Gastrocnemius medialis (tissue), 4 donors: ENCODE measurements at regions not wholly inside any gene's neighbourhood (a gene's known extent, or its start where the extent isn't known, plus 50 kb on each side); places are given as distances from the start of the nearest gene placed in this dataset.

ENCODE experiments used
- ATAC-seq, 2 donors: fragments of 150-250 bp; one replicate each; pipeline ENCODE4 v1.9.1; 2016
- DNase-seq, 2 donors: peaks; one replicate each; pipeline ENCODE4 v3.0.0-alpha.2; 2019
- H3K27ac ChIP-seq, 4 donors: fragments of 200-600 bp; sonication (generic); 1 replicate in 1 of 4; 2 replicates in 3 of 4; pipeline ENCODE4 v1.5.1; 2016 to 2018; ENCODE audit warnings: mild to moderate bottlenecking in 2 of 4, moderate library complexity in 1 of 4
- H3K27me3 ChIP-seq, 3 donors: fragments of 200-600 bp; sonication (generic) in 2 of 3; 1 replicate in 1 of 3; 2 replicates in 2 of 3; pipeline versions ENCODE4 v1.5.1 to v1.6.0; 2016 to 2019; ENCODE audit warnings: mild to moderate bottlenecking in 1 of 3, moderate library complexity in 1 of 3
- H3K36me3 ChIP-seq, 2 donors: fragments of 200-600 bp; sonication (generic) in 1 of 2; one replicate each; pipeline ENCODE4 v1.5.1; 2017 to 2018
- H3K4me1 ChIP-seq, 2 donors: fragments of 200-600 bp; sonication (generic) in 1 of 2; one replicate each; pipeline ENCODE4 v1.5.1; 2016 to 2017; ENCODE audit warnings: mild to moderate bottlenecking in 2 of 2
- H3K4me3 ChIP-seq, 4 donors: fragments of 200-600 bp; sonication (generic) in 3 of 4; 1 replicate in 1 of 4; 2 replicates in 3 of 4; pipeline ENCODE4 v1.5.1; 2016 to 2019; ENCODE audit warnings: mild to moderate bottlenecking in 2 of 4
- H3K9me3 ChIP-seq, 3 donors: fragments of 200-600 bp; sonication (generic) in 2 of 3; 1 replicate in 1 of 3; 2 replicates in 2 of 3; pipeline ENCODE4 v1.5.1; 2016 to 2019
- CTCF ChIP-seq, 5 experiments: fragments of 450-650 bp in 3 of 5; fragments of 200-600 bp in 2 of 5; sonication (generic) in 2 of 5; IDR thresholded peaks in 4 of 5; conservative IDR thresholded peaks in 1 of 5; 1 replicate in 4 of 5; 2 replicates in 1 of 5; pipeline ENCODE4 v1.5.1; 2016 to 2019; ENCODE audit warnings: antibody characterized with exemption in 5 of 5, mild to moderate bottlenecking in 3 of 5, moderate library complexity in 3 of 5
- POLR2A ChIP-seq, 2 donors: fragments of 450-650 bp; IDR thresholded peaks; one replicate each; pipeline ENCODE4 v1.6.1; 2017; ENCODE audit warnings: antibody characterized with exemption in 2 of 2, mild to moderate bottlenecking in 2 of 2, moderate library complexity in 2 of 2
- in situ Hi-C, 4 donors: fragments of 200-750 bp; cut with MboI; loops; one replicate each; pipeline versions ENCODE4 v1.15.0 to v1.8.0; 2017; ENCODE audit warnings: low sequenced_read_pairs in 4 of 4
- intact Hi-C: fragments of 100-400 bp; cut with DNase I; formaldehyde crosslinking; loops from one replicate; pipeline ENCODE4 v1.15.1; 2023; ENCODE audit warnings: low total_unique reads
- microRNA-seq, 2 donors: library from miRNA; unstranded; fragments of <30 nt; microRNA quantifications; one replicate each; pipeline ENCODE4, GENCODE V29; 2016; ENCODE audit warnings: borderline replicate concordance in 2 of 2

GRCh38 chr2:207477896-207478295 is 51.9 kb upstream of the CREB1 start:
- Histone ChIP-seq H3K27ac (no peak overlapping the region), H3K4me3 (no peak overlapping the region), H3K9me3 (no peaks in the 10 kb centered on the region), H3K36me3 (no peaks in the 10 kb centered on the region), H3K27me3 (no peaks in the 10 kb centered on the region), H3K4me1 (peaks cover 4 to 9% of the 10 kb centered on the region in 2 donors)
- ATAC-seq (no peak), DNase-seq (no peak)
- TF ChIP-seq POLR2A (IDR thresholded peaks at IDR 0.05) = no peak
- no peak for TF ChIP-seq CTCF (IDR thresholded peaks at IDR 0.05 in 4 of 5, conservative IDR thresholded peaks at IDR 0.05 in 1 of 5)
- in situ Hi-C loops (loop anchor here (5.0 to 10.0 kb wide), 4 partner anchors 493 to 786 kb away; no protein-coding TSS in a partner anchor), intact Hi-C loops (loop anchor here (2.0 kb wide), 1 partner anchor 677 kb away; no protein-coding TSS in a partner anchor)

- Histone ChIP-seq H3K27me3 (no peaks in the 10 kb centered on the region), H3K9me3 (no peaks in the 10 kb centered on the region), H3K27ac (no peak overlapping the region), H3K4me1 (peaks cover 4 to 9% of the 10 kb centered on the region in 2 donors), H3K4me3 (no peak overlapping the region), H3K36me3 (no peaks in the 10 kb centered on the region)
- no peak for DNase-seq
- TF ChIP-seq CTCF (IDR thresholded peaks at IDR 0.05 in 4 of 5, conservative IDR thresholded peaks at IDR 0.05 in 1 of 5) (no peak), POLR2A (IDR thresholded peaks at IDR 0.05) (no peak)
- in situ Hi-C loops = loop anchor here (5.0 to 10.0 kb wide), 4 partner anchors 494 to 786 kb away; no protein-coding TSS in a partner anchor
- intact Hi-C loops = no loop called here
- ATAC-seq = no peak
These were observed 51.2 kb upstream of the CREB1 start for GRCh38 chr2:207478572-207478971.

- intact Hi-C loops (no loop called here), in situ Hi-C loops (loop anchor here (5.0 to 10.0 kb wide), 4 partner anchors 494 to 787 kb away; no protein-coding TSS in a partner anchor)
- no peak for DNase-seq
- Histone ChIP-seq H3K27me3 (no peaks in the 10 kb centered on the region), H3K4me3 (no peak overlapping the region), H3K4me1 (peaks cover 0 to 9% of the 10 kb centered on the region in 2 donors), H3K27ac (no peak overlapping the region), H3K36me3 (no peaks in the 10 kb centered on the region), H3K9me3 (no peaks in the 10 kb centered on the region)
- no peak for ATAC-seq
- TF ChIP-seq POLR2A (IDR thresholded peaks at IDR 0.05) (no peak), CTCF (IDR thresholded peaks at IDR 0.05 in 4 of 5, conservative IDR thresholded peaks at IDR 0.05 in 1 of 5) (no peak)
These were observed 50.5 kb upstream of the CREB1 start for GRCh38 chr2:207479198-207479785.

Small RNA genes in the stretch of these regions (microRNA-seq; reads per million reads assigned to microRNA genes)
- 0 reads per million in 2 donors for gene MIR1302-4
